Thymus (tissue), 11 donors: ENCODE measurements at regions not wholly inside any gene's neighbourhood (a gene's known extent, or its start where the extent isn't known, plus 50 kb on each side); places are given as distances from the start of the nearest gene placed in this dataset.

Experiments used
- DNase-seq, 9 donors: peaks; one replicate each; pipeline ENCODE4 v3.0.0-alpha.2; 2013; ENCODE audit warnings: low spot score in 9 of 9, low read depth in 6 of 9, missing footprints in 1 of 9
- H3K27ac ChIP-seq, 2 donors: one replicate each; pipeline ENCODE4 v1.5.1; 2013; ENCODE audit warnings: control low read depth in 1 of 2, low read depth in 1 of 2, low read length in 1 of 2, mild to moderate bottlenecking in 1 of 2, moderate library complexity in 1 of 2
- H3K27me3 ChIP-seq, 2 donors: one replicate each; pipeline ENCODE4 v1.5.1; 2013; ENCODE audit warnings: low read length in 1 of 2; ENCODE audit not compliant: control insufficient read depth in 2 of 2, insufficient read depth in 1 of 2
- H3K36me3 ChIP-seq, 2 donors: one replicate each; pipeline ENCODE4 v1.5.1; 2013; ENCODE audit warnings: low read length in 1 of 2, mild to moderate bottlenecking in 1 of 2, moderate library complexity in 1 of 2; ENCODE audit not compliant: control insufficient read depth in 2 of 2, insufficient read depth in 2 of 2
- H3K4me1 ChIP-seq, 2 donors: one replicate each; pipeline ENCODE4 v1.5.1; 2013; ENCODE audit warnings: low read length in 2 of 2; ENCODE audit not compliant: control insufficient read depth in 2 of 2, insufficient read depth in 2 of 2
- H3K4me3 ChIP-seq, 2 donors: one replicate each; pipeline ENCODE4 v1.5.1; 2013; ENCODE audit warnings: low read length in 2 of 2, control low read depth in 1 of 2, mild to moderate bottlenecking in 1 of 2
- H3K9me3 ChIP-seq, 2 donors: one replicate each; pipeline ENCODE4 v1.5.1; 2013; ENCODE audit warnings: low read length in 1 of 2, mild to moderate bottlenecking in 1 of 2; ENCODE audit not compliant: control insufficient read depth in 2 of 2, insufficient read depth in 1 of 2
- WGBS: extraction: QIAGEN DNeasy Blood & Tissue Kit; methylation state at CpG from one replicate; pipeline ENCODE4 v1.1.7; 2013; 5-methylcytosine and 5-hydroxymethylcytosine counted together
- donor health status: healthy.

- Histone ChIP-seq H3K27ac (peak overlapping the region; percentile 66 to 97), H3K27me3 (peaks cover 0 to 2% of the 10 kb centered on the region in 2 donors), H3K9me3 (peaks cover 1 to 19% of the 10 kb centered on the region in 2 donors), H3K4me3 (peak overlapping the region; percentile 62 to 81), H3K36me3 (peaks cover 24 to 39% of the 10 kb centered on the region in 2 donors), H3K4me1 (peaks cover 46 to 84% of the 10 kb centered on the region in 2 donors)
- DNase-seq = peak in 2 of 9 donors; percentile 23 to 52
- WGBS = 77% methylated on average over 20 of the region's 20 CpGs
Observed at GRCh38 chr1:31507676-31508530, 68.4 kb upstream of the TINAGL1 start.

GRCh38 chr1:31509124-31510072, 66.9 kb upstream of the TINAGL1 start:
- peaks cover 1 to 31% of the 10 kb centered on the region in 2 donors for H3K9me3 ChIP-seq
- peak overlapping the region; percentile 56 to 97 for H3K27ac ChIP-seq
- H3K27me3 ChIP-seq = no peaks in the 10 kb centered on the region
- peak overlapping the region; percentile 62 to 81 for H3K4me3 ChIP-seq
- 74% methylated on average over 7 of the region's 7 CpGs for WGBS
- peaks cover 35 to 76% of the 10 kb centered on the region in 2 donors for H3K4me1 ChIP-seq
- H3K36me3 ChIP-seq = peaks cover 35 to 48% of the 10 kb centered on the region in 2 donors
- peak in 6 of 9 donors; percentile 42 to 83 (median 64) for DNase-seq

- H3K27me3 ChIP-seq = no peaks in the 10 kb centered on the region
- H3K9me3 ChIP-seq = peaks cover 1 to 31% of the 10 kb centered on the region in 2 donors
- H3K4me3 ChIP-seq = no peak overlapping the region
- WGBS = 99% methylated on average over 6 of the region's 6 CpGs
- peaks cover 37 to 57% of the 10 kb centered on the region in 2 donors for H3K36me3 ChIP-seq
- DNase-seq = no peak
- H3K27ac ChIP-seq = no peak overlapping the region
- H3K4me1 ChIP-seq = peaks cover 33 to 77% of the 10 kb centered on the region in 2 donors
Observed at GRCh38 chr1:31510304-31510703, 66.0 kb upstream of the TINAGL1 start.

- Histone ChIP-seq H3K4me3 (no peak overlapping the region), H3K27me3 (no peaks in the 10 kb centered on the region), H3K4me1 (peaks cover 28 to 72% of the 10 kb centered on the region in 2 donors), H3K27ac (no peak overlapping the region), H3K9me3 (peaks cover 1 to 31% of the 10 kb centered on the region in 2 donors), H3K36me3 (peaks cover 37 to 61% of the 10 kb centered on the region in 2 donors)
- no peak for DNase-seq
- WGBS = 97% methylated on average over 8 of the region's 8 CpGs
Observed at GRCh38 chr1:31510853-31511789, 65.2 kb upstream of the TINAGL1 start.

- Histone ChIP-seq H3K9me3 (peaks cover 1 to 31% of the 10 kb centered on the region in 2 donors), H3K36me3 (peaks cover 43 to 64% of the 10 kb centered on the region in 2 donors), H3K27ac (no peak overlapping the region), H3K4me3 (no peak overlapping the region), H3K27me3 (no peaks in the 10 kb centered on the region), H3K4me1 (peaks cover 33 to 70% of the 10 kb centered on the region in 2 donors)
- no peak for DNase-seq
- 72% methylated on average over 8 of the region's 8 CpGs for WGBS
Observed at GRCh38 chr1:31511848-31512615, 64.3 kb upstream of the TINAGL1 start.

- Histone ChIP-seq H3K9me3 (peaks cover 1 to 31% of the 10 kb centered on the region in 2 donors), H3K36me3 (peaks cover 46 to 63% of the 10 kb centered on the region in 2 donors), H3K4me3 (no peak overlapping the region), H3K27me3 (no peaks in the 10 kb centered on the region), H3K4me1 (peaks cover 26 to 56% of the 10 kb centered on the region in 2 donors), H3K27ac (no peak overlapping the region)
- 99% methylated on average over 5 of the region's 5 CpGs for WGBS
- peak in 1 of 9 donors; percentile 22 for DNase-seq
Observed at GRCh38 chr1:31514117-31514516, 62.2 kb upstream of the TINAGL1 start.

GRCh38 chr1:31515056-31515775, 61.1 kb upstream of the TINAGL1 start:
- Histone ChIP-seq H3K4me1 (peaks cover 16 to 45% of the 10 kb centered on the region in 2 donors), H3K36me3 (peaks cover 54 to 71% of the 10 kb centered on the region in 2 donors), H3K9me3 (peaks cover 1 to 31% of the 10 kb centered on the region in 2 donors), H3K27ac (peak overlapping the region in 1 of 2 donors; percentile 22), H3K4me3 (no peak overlapping the region), H3K27me3 (no peaks in the 10 kb centered on the region)
- 81% methylated on average over 7 of the region's 7 CpGs for WGBS
- DNase-seq = peak in 1 of 9 donors; percentile 29
